KMS-11 (cell line): ENCODE measurements at regions not wholly inside any gene's neighbourhood (a gene's known extent, or its start where the extent isn't known, plus 50 kb on each side); places are given as distances from the start of the nearest gene placed in this dataset.
"Not testable (repeated sequence)": the region's sequence is repeated elsewhere in the genome, so short reads cannot be mapped to it uniquely, and the experiment has no call there.

Experiments
- H2AFZ ChIP-seq: fragments of 200-600 bp; sonication (generic); 2 replicates; pipeline ENCODE4 v1.6.1; 2016; ENCODE audit warnings: antibody characterized with exemption, mixed run types, low read depth
- H3K27ac ChIP-seq: fragments of 200-600 bp; sonication (generic); 2 replicates; pipeline ENCODE4 v1.6.1; 2016; ENCODE audit warnings: mild to moderate bottlenecking, mixed run types
- H3K27me3 ChIP-seq: fragments of 200-600 bp; sonication (generic); 2 replicates; pipeline ENCODE4 v1.6.1; 2017; ENCODE audit warnings: mild to moderate bottlenecking, low read depth, mixed run types, moderate library complexity; ENCODE audit not compliant: insufficient read depth
- H3K36me3 ChIP-seq: fragments of 200-600 bp; sonication (generic); 2 replicates; pipeline ENCODE4 v1.6.1; 2017; ENCODE audit warnings: mild to moderate bottlenecking, mixed run types; ENCODE audit not compliant: insufficient read depth
- H3K4me1 ChIP-seq: fragments of 200-600 bp; sonication (generic); 2 replicates; pipeline ENCODE4 v1.6.1; 2016; ENCODE audit warnings: mild to moderate bottlenecking, low read depth, mixed run types; ENCODE audit not compliant: poor library complexity, severe bottlenecking
- H3K4me2 ChIP-seq: fragments of 200-600 bp; sonication (generic); 2 replicates; pipeline ENCODE4 v1.7.0; 2016; ENCODE audit warnings: mild to moderate bottlenecking, mixed run types
- H3K4me3 ChIP-seq: fragments of 200-600 bp; sonication (generic); IDR thresholded peaks from 2 replicates; pipeline ENCODE4 v1.6.1; 2017; ENCODE audit warnings: low read depth, low read length, mixed read lengths; ENCODE audit not compliant: insufficient read depth
- H3K79me2 ChIP-seq: fragments of 200-600 bp; sonication (generic); 2 replicates; pipeline ENCODE4 v1.6.1; 2016; ENCODE audit warnings: low read depth, mixed run types; ENCODE audit not compliant: insufficient read depth
- H3K9ac ChIP-seq: fragments of 200-600 bp; sonication (generic); 2 replicates; pipeline ENCODE4 v1.6.1; 2016; ENCODE audit warnings: mild to moderate bottlenecking, mixed run types
- H4K20me1 ChIP-seq: fragments of 200-600 bp; sonication (generic); 2 replicates; pipeline ENCODE4 v1.6.1; 2016; ENCODE audit warnings: mild to moderate bottlenecking, mixed run types; ENCODE audit not compliant: insufficient read depth
- TF ChIP-seq, protein P1 (sequence below): fragments of 200-600 bp; sonication (generic); conservative IDR thresholded peaks from 2 replicates; pipeline ENCODE4 v1.6.1; 2017; ENCODE audit warnings: low read depth, mild to moderate bottlenecking, antibody characterized with exemption, low read length, moderate library complexity, mixed read lengths

GRCh38 chr19:28615546-28615916 lies 597.4 kb downstream of the UQCRFS1 start:
- Histone ChIP-seq H3K9ac (no peak overlapping the region), H3K79me2 (no peaks in the 10 kb centered on the region), H3K4me1 (peaks cover 18% of the 10 kb centered on the region), H3K4me3 (no peak overlapping the region), H3K36me3 (no peaks in the 10 kb centered on the region), H4K20me1 (no peaks in the 10 kb centered on the region), H3K27ac (no peak overlapping the region), H3K4me2 (no peak overlapping the region), H2AFZ (no peak overlapping the region), H3K27me3 (no peaks in the 10 kb centered on the region)
- TF ChIP-seq, protein P1, sequence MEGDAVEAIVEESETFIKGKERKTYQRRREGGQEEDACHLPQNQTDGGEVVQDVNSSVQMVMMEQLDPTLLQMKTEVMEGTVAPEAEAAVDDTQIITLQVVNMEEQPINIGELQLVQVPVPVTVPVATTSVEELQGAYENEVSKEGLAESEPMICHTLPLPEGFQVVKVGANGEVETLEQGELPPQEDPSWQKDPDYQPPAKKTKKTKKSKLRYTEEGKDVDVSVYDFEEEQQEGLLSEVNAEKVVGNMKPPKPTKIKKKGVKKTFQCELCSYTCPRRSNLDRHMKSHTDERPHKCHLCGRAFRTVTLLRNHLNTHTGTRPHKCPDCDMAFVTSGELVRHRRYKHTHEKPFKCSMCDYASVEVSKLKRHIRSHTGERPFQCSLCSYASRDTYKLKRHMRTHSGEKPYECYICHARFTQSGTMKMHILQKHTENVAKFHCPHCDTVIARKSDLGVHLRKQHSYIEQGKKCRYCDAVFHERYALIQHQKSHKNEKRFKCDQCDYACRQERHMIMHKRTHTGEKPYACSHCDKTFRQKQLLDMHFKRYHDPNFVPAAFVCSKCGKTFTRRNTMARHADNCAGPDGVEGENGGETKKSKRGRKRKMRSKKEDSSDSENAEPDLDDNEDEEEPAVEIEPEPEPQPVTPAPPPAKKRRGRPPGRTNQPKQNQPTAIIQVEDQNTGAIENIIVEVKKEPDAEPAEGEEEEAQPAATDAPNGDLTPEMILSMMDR = no peak

- Histone ChIP-seq H2AFZ (no peak overlapping the region), H3K79me2 (no peaks in the 10 kb centered on the region), H3K36me3 (no peaks in the 10 kb centered on the region), H3K4me2 (no peak overlapping the region), H3K27ac (no peak overlapping the region), H3K4me1 (peaks cover 12% of the 10 kb centered on the region), H3K4me3 (no peak overlapping the region), H4K20me1 (no peaks in the 10 kb centered on the region), H3K9ac (no peak overlapping the region), H3K27me3 (no peaks in the 10 kb centered on the region)
- TF ChIP-seq, protein P1 = no peak
Measured at GRCh38 chr19:28614634-28615545, 598.1 kb downstream of the UQCRFS1 start.

GRCh38 chr19:28612275-28612769 lies 600.6 kb downstream of the UQCRFS1 start:
- H3K4me2 ChIP-seq = no peak overlapping the region
- H3K4me1 ChIP-seq = no peaks in the 10 kb centered on the region
- no peak overlapping the region for H3K27ac ChIP-seq
- H3K27me3 ChIP-seq = no peaks in the 10 kb centered on the region
- H2AFZ ChIP-seq = no peak overlapping the region
- TF ChIP-seq, protein P1 = no peak
- H3K79me2 ChIP-seq = no peaks in the 10 kb centered on the region
- H4K20me1 ChIP-seq = no peaks in the 10 kb centered on the region
- no peak overlapping the region for H3K4me3 ChIP-seq
- no peak overlapping the region for H3K9ac ChIP-seq
- H3K36me3 ChIP-seq = no peaks in the 10 kb centered on the region

GRCh38 chr19:28611227-28611914 lies 601.6 kb downstream of the UQCRFS1 start:
- not testable (repeated sequence) for H4K20me1 ChIP-seq, H3K36me3 ChIP-seq, H3K4me3 ChIP-seq, H3K4me1 ChIP-seq, H2AFZ ChIP-seq, H3K79me2 ChIP-seq, H3K27ac ChIP-seq, H3K27me3 ChIP-seq, H3K9ac ChIP-seq, H3K4me2 ChIP-seq
